ENCODE measurements at regions not wholly inside any gene's neighbourhood (a gene's known extent, or its start where the extent isn't known, plus 50 kb on each side); places are given as distances from the start of the nearest gene placed in this dataset.

DNA sequence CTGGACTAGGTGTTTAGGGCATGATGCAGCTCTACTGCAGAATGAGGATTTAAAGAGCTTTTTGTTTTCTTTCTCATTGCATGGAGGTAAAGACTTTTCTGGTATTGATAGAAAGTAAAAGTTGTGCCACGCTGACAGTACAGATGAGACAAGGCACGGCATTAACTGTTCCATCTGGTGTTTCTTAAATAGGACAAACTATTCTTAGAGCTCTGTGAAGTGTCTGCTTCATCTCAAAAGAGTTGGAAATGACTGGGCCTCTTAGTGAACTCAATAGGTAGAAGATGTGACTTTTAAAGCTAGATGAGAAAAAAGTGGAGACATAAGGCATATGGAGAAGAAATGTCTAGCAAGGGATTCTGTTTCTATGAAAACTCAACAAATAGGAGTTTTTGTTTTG lies 321.8 kb downstream of the RPRM start:
- no peaks in the 10 kb centered on the region for H3K36me3 ChIP-seq
- H4K20me1 ChIP-seq = no peaks in the 10 kb centered on the region
- no peaks in the 10 kb centered on the region for H3K27me3 ChIP-seq
- no peak overlapping the region for H3K4me3 ChIP-seq
- no peak overlapping the region for H3K27ac ChIP-seq
- no peak overlapping the region for H3K9ac ChIP-seq
- no peak for TF ChIP-seq Cebpa-rat (IDR thresholded peaks at IDR 0.05)
- peaks cover 0 to 3% (median 0%) of the 10 kb centered on the region in 11 experiments; a peak in 1 of 22 replicates for H3K9me3 ChIP-seq (replicated peaks in 1 of 11)
- no peaks in the 10 kb centered on the region for H3K4me1 ChIP-seq
- H3K4me2 ChIP-seq = no peak overlapping the region

DNA sequence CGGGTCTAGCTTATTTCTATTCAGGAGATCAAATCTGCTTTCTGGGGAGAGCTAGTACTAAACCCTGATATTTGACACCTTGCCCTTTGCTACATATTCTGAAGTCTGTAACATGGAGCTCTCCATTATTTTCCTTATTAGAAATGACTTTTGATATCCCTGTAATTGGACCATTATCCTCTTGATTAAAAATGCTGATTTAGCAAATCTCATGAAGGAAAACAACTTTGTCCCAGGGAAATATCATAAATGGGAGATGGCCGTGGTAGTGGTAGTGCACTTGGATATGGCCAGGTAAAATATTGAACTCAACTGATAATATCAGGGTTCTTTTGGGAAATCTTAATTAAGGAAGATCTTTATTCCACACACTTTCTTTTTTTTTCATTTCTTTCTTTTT lies 326.5 kb downstream of the RPRM start:
- no peaks in the 10 kb centered on the region for H3K4me1 ChIP-seq
- no peaks in the 10 kb centered on the region for H3K27me3 ChIP-seq
- H3K27ac ChIP-seq = no peak overlapping the region
- H3K36me3 ChIP-seq = no peaks in the 10 kb centered on the region
- no peaks in the 10 kb centered on the region for H4K20me1 ChIP-seq
- peaks cover 0 to 3% (median 0%) of the 10 kb centered on the region in 11 experiments; a peak in 1 of 22 replicates for H3K9me3 ChIP-seq (replicated peaks in 1 of 11)
- TF ChIP-seq Cebpa-rat (IDR thresholded peaks at IDR 0.05) = no peak
- no peak overlapping the region for H3K4me3 ChIP-seq
- H3K9ac ChIP-seq = no peak overlapping the region
- no peak overlapping the region for H3K4me2 ChIP-seq

DNA sequence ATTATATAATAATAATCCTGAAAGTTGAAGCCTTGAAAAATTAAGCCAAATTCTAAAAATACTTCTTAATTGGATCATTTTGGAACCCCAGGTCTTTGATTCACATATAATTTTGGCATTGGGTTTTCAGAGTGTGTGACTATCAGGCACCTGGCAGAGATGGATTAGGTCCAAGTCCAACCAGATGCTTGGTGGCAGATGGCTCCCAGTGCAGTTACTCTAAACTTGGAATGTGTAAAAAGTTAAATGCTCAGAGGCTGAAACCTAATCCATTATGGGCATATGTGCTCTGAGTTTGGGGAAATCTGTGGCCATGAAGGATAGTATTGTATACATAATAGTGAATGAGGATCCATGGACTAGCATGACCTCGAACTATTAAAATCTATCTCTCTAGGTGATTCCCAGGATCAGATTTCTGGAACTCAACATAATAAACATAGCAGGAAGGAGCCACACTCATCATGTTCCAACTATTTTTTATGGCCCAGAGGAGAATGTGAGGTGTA lies 333.0 kb downstream of the RPRM start:
- H4K20me1 ChIP-seq = no peaks in the 10 kb centered on the region
- H3K27ac ChIP-seq = no peak overlapping the region
- no peaks in the 10 kb centered on the region for H3K27me3 ChIP-seq
- no peaks in the 10 kb centered on the region for H3K36me3 ChIP-seq
- H3K4me1 ChIP-seq = no peaks in the 10 kb centered on the region
- no peak overlapping the region for H3K9ac ChIP-seq
- H3K4me3 ChIP-seq = no peak overlapping the region
- H3K9me3 ChIP-seq (replicated peaks in 1 of 11) = no peaks in the 10 kb centered on the region
- no peak for TF ChIP-seq Cebpa-rat (IDR thresholded peaks at IDR 0.05)
- no peak overlapping the region for H3K4me2 ChIP-seq

DNA sequence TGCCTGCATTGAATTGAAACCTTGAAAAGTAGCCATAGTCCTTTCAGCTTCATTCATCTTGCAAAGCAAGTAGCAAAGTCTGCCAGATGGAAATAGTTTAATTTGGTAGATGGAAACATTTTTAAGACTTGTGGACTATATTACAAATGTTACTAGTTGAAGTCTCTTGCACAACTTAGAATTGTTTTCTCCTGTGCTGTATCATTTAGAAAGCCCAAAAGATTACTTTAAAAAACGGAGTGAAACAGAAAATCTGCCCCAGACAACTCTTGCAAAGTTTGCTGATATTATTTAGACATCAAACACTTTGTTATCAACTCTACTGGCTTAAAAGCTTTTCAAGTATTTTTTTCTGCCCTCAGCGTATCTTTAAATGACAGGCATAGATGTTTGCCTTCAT lies 335.0 kb downstream of the RPRM start:
- no peaks in the 10 kb centered on the region for H3K36me3 ChIP-seq
- no peak overlapping the region for H3K4me2 ChIP-seq
- H3K9ac ChIP-seq = no peak overlapping the region
- H3K27ac ChIP-seq = no peak overlapping the region
- H3K27me3 ChIP-seq = no peaks in the 10 kb centered on the region
- no peaks in the 10 kb centered on the region for H4K20me1 ChIP-seq
- no peaks in the 10 kb centered on the region for H3K4me1 ChIP-seq
- no peak for TF ChIP-seq Cebpa-rat (IDR thresholded peaks at IDR 0.05)
- H3K4me3 ChIP-seq = no peak overlapping the region
- H3K9me3 ChIP-seq (replicated peaks in 1 of 11) = no peaks in the 10 kb centered on the region

DNA sequence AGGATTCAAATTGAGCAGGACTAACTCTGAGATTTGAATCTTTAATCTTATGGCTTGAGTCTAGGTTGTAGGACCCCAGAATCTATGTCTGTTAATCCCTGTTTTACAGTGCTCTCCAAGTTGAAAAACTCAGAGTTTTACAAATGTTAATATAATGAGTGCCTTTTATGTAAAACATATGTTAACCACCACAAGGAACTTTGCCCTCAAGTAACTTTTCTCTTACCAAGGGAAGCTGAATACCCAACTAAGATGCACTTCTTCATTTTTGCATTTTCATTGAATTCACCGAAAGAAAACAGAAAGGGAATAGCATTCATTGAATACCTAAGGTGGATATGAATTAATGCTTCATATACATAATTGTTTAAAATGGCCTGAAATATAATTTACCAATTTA lies 338.1 kb downstream of the RPRM start:
- no peak overlapping the region for H3K4me3 ChIP-seq
- H3K27ac ChIP-seq = no peak overlapping the region
- no peaks in the 10 kb centered on the region for H3K4me1 ChIP-seq
- no peak overlapping the region for H3K9ac ChIP-seq
- no peaks in the 10 kb centered on the region for H3K9me3 ChIP-seq (replicated peaks in 1 of 11)
- H3K36me3 ChIP-seq = no peaks in the 10 kb centered on the region
- no peaks in the 10 kb centered on the region for H4K20me1 ChIP-seq
- no peak overlapping the region for H3K4me2 ChIP-seq
- TF ChIP-seq Cebpa-rat (IDR thresholded peaks at IDR 0.05) = no peak
- no peaks in the 10 kb centered on the region for H3K27me3 ChIP-seq

DNA sequence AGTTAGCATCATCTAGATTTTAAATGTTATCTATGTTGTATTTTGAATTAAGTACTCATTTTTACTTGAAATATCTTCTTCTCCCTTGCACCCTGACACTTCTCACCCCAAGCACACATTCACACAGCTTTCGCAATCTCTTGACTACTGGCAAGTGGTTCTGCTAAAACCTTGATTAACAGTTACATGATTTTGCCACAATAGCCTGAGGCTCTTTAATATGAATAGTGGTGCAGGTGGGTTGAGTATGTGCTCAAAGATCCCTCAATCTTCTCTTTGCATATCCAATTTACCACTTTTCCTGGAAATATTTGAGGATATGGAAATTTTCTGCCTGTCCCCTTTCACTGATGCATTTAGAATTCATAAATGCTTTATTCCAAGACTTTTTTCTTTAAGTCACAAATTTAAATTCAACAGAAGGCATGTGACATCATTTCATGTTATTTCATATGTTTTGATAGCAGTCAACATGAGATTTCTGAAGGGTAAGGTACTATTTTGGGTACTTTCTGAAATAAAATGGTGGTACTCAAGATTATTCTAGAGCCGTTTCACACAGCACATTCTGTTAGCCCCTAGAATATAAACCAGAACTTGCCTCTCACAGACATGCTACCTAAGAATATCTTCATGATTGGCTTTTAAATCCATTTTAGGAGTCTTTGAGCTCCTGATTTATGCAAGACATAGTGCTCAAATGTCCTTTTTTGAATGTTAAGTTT lies 339.7 kb downstream of the RPRM start:
- TF ChIP-seq Cebpa-rat (IDR thresholded peaks at IDR 0.05) = no peak
- Histone ChIP-seq H3K27ac (no peak overlapping the region), H3K4me3 (no peak overlapping the region), H3K4me1 (no peaks in the 10 kb centered on the region), H3K4me2 (no peak overlapping the region), H3K27me3 (no peaks in the 10 kb centered on the region), H4K20me1 (no peaks in the 10 kb centered on the region), H3K9ac (no peak overlapping the region), H3K36me3 (no peaks in the 10 kb centered on the region), H3K9me3 (replicated peaks in 1 of 11) (no peaks in the 10 kb centered on the region)

DNA sequence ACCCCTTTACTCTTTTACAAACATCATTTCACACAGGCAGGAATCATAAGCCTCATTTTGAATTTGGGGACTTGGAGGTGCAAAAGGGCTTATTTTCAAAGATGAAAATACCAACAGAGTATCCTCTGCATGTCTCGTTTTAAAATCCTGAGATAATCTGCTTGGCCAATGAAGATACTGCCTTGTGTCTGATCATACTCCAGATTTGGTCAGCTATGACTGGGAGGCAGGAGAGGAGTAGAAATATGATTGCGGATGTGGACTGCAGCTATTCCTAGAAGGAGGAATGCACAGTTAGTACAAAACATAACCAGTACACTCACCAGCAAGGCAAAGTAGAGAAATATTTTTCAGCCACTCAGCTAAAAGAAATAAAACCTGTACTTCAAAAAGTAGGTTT lies 342.3 kb downstream of the RPRM start:
- Histone ChIP-seq H3K9ac (no peak overlapping the region), H3K9me3 (replicated peaks in 1 of 11) (no peaks in the 10 kb centered on the region), H3K36me3 (no peaks in the 10 kb centered on the region), H3K4me2 (no peak overlapping the region), H3K27ac (no peak overlapping the region), H3K4me1 (no peaks in the 10 kb centered on the region), H3K4me3 (no peak overlapping the region), H4K20me1 (no peaks in the 10 kb centered on the region), H3K27me3 (no peaks in the 10 kb centered on the region)
- no peak for TF ChIP-seq Cebpa-rat (IDR thresholded peaks at IDR 0.05)

DNA sequence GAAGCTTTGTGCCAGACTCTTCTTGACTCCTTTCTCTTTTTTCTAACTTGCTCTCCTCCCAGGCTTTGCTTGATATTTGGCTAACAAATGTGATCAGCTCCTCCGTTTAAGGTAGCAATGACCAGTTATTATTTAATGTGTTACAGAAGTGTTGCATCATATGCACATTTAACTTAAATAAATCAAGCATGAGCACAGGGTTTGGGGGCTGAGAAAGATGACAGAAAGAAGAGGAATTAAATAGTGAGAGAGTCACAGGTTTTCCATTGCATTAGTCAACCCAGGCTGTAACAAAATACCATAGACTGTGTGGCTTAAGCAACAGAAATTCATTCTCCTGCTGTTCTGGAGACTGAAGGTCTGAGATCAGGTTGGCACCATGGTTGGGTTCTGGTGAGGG lies 343.8 kb downstream of the RPRM start:
- no peak for TF ChIP-seq Cebpa-rat (IDR thresholded peaks at IDR 0.05)
- Histone ChIP-seq H3K9ac (no peak overlapping the region), H3K4me3 (no peak overlapping the region), H3K9me3 (replicated peaks in 1 of 11) (no peaks in the 10 kb centered on the region), H3K36me3 (no peaks in the 10 kb centered on the region), H4K20me1 (no peaks in the 10 kb centered on the region), H3K27ac (no peak overlapping the region), H3K4me1 (no peaks in the 10 kb centered on the region), H3K27me3 (no peaks in the 10 kb centered on the region), H3K4me2 (no peak overlapping the region)

DNA sequence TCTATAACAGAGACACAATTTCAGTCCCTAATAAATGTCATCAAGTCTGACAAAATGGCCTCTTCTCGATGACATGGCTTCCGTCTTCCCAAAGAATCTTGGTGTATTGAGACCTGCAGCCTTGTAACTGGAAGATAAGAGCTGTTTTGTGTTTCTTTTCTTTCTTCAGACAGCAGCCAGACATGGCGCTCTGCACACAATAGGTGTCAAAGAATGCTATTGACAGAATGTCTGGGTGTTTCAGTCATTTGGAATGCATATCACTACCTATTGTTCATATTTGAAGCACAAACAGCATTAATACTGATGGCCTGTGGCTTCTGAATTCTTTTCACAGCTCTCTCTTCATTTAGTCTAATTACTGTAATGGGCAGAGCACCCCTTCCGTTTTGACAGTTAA lies 344.8 kb downstream of the RPRM start:
- Histone ChIP-seq H3K4me2 (no peak overlapping the region), H3K9ac (no peak overlapping the region), H3K36me3 (no peaks in the 10 kb centered on the region), H3K27ac (no peak overlapping the region), H3K9me3 (replicated peaks in 1 of 11) (no peaks in the 10 kb centered on the region), H3K4me1 (no peaks in the 10 kb centered on the region), H4K20me1 (no peaks in the 10 kb centered on the region), H3K4me3 (no peak overlapping the region), H3K27me3 (no peaks in the 10 kb centered on the region)
- TF ChIP-seq Cebpa-rat (IDR thresholded peaks at IDR 0.05) = no peak

DNA sequence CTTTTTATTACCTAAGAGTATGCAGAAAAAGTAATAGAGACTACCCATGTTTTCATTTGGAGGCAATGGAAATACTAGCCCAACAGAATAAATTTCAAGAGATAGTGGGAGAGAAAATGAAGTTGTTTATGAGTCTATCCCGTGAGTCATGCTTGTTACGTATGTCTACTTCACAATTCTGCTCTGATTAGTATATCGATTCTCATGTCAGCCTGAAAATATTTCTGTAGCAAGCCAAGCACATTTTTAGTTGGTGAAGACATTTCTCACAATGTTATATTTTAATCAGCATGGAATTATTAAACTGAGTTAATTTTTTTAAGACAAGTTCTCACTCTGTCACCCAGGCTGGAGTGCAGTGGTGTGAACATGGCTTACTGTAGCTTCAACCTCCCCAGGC lies 346.1 kb downstream of the RPRM start:
- Histone ChIP-seq H3K4me2 (no peak overlapping the region), H3K9me3 (replicated peaks in 1 of 11) (peaks cover 0 to 8% (median 0%) of the 10 kb centered on the region in 11 experiments; a peak in 2 of 22 replicates), H3K9ac (no peak overlapping the region), H4K20me1 (no peaks in the 10 kb centered on the region), H3K4me1 (no peaks in the 10 kb centered on the region), H3K36me3 (no peaks in the 10 kb centered on the region), H3K27ac (no peak overlapping the region), H3K4me3 (no peak overlapping the region), H3K27me3 (no peaks in the 10 kb centered on the region)
- no peak for TF ChIP-seq Cebpa-rat (IDR thresholded peaks at IDR 0.05)

Data from BLaER1 treated with 17β-estradiol and CSF1 and Interleukin-3, amounts not matched to agents 10 nM and 100 nM (cell line).